Cardiac fibroblast (primary cell): ENCODE measurements at regions not wholly inside any gene's neighbourhood (a gene's known extent, or its start where the extent isn't known, plus 50 kb on each side); places are given as distances from the start of the nearest gene placed in this dataset.
"Not testable (repeated sequence)": the region's sequence is repeated elsewhere in the genome, so short reads cannot be mapped to it uniquely, and the experiment has no call there.

Experiments used
- DNase-seq, 2 donors: peaks; one replicate each; pipeline versions ENCODE4 v3.0.0 to v3.0.0-alpha.2; 2010; ENCODE audit warnings: low read depth in 2 of 2
- H3K4me3 ChIP-seq, 2 donors: replicated peaks in 1 of 2; 1 replicate in 1 of 2; 2 replicates in 1 of 2; pipeline ENCODE4 v1.5.1; 2011; ENCODE audit warnings: low read depth in 2 of 2, low read length in 2 of 2, mild to moderate bottlenecking in 2 of 2, moderate library complexity in 1 of 2
- CTCF ChIP-seq: IDR thresholded peaks from one replicate; pipeline ENCODE4 v1.5.1; 2011; ENCODE audit warnings: low read depth, mild to moderate bottlenecking, low read length, inconsistent platforms

- peak; percentile 26 for TF ChIP-seq CTCF
- no peak overlapping the region for H3K4me3 ChIP-seq
- DNase-seq = peak; percentile 7 to 13
Observed at GRCh38 chrX:52271206-52271605, 86.5 kb downstream of the MAGED4 start.

DNA sequence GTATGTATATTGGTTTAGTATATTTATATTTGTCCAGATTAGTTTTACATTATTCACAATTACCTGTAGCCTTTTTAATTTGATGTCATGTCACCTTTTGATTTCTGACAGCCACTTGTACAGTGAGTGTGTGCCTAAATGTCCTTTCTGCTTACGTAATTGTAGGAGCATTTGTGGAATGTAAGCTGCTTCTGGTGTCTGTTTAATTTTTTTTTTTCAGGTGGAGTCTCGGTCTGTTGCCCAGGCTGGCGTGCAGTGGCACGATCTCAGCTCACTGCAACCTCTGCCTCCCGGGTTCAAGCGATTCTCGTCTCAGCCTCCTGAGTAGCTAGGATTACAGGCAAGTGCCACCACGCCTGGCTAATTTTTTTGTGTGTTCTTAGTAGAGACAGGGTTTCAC lies 91.2 kb upstream of the XAGE2 start:
- DNase-seq = no peak
- H3K4me3 ChIP-seq = no peak overlapping the region
- TF ChIP-seq CTCF = no peak

- H3K4me3 ChIP-seq = no peak overlapping the region
- DNase-seq = no peak
- no peak for TF ChIP-seq CTCF
Observed at GRCh38 chrX:52280812-52281211, 88.0 kb upstream of the XAGE2 start.

DNA sequence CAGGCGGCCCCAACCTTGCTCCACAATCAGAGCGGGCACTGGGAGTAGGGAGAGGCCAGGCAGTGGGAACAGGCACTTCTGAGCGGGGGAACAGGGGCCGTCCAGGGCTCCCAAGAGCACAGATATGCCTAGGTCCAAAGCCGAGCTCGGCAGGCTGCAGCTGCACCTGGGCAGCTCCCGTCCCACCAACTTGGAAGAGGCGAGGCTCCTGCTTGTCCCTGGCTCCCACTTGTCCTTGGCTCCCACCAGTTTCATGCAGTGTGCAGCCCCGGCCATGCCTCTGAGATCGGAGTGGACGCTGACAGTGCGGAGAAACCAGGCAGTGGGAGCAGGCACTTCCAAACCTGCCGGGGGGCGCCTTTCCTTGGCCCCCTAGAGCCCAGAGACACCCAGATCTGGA lies 84.0 kb upstream of the XAGE2 start:
- TF ChIP-seq CTCF = no peak
- no peak for DNase-seq
- H3K4me3 ChIP-seq = no peak overlapping the region

- not testable (repeated sequence) for DNase-seq, H3K4me3 ChIP-seq
Observed at GRCh38 chrX:52298968-52299367, 69.9 kb upstream of the XAGE2 start.

DNA sequence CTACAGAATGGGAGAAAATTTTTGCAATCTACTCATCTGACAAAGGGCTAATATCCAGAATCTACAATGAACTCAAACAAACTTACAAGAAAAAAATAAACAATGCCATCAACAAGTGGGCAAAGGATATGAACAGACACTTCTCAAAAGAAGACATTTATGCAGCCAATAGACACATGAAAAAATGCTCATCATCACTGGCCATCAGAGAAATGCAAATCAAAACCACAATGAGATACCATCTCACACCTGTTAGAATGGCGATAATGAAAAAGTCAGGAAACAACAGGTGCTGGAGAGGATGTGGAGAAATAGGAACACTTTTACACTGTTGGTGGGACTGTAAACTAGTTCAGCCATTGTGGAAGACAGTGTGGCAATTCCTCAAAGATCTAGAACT lies 60.3 kb upstream of the XAGE2 start:
- not testable (repeated sequence) for DNase-seq, H3K4me3 ChIP-seq
